ENCODE measurements at regions not wholly inside any gene's neighbourhood (a gene's known extent, or its start where the extent isn't known, plus 50 kb on each side); places are given as distances from the start of the nearest gene placed in this dataset.

- TF ChIP-seq, protein P1, sequence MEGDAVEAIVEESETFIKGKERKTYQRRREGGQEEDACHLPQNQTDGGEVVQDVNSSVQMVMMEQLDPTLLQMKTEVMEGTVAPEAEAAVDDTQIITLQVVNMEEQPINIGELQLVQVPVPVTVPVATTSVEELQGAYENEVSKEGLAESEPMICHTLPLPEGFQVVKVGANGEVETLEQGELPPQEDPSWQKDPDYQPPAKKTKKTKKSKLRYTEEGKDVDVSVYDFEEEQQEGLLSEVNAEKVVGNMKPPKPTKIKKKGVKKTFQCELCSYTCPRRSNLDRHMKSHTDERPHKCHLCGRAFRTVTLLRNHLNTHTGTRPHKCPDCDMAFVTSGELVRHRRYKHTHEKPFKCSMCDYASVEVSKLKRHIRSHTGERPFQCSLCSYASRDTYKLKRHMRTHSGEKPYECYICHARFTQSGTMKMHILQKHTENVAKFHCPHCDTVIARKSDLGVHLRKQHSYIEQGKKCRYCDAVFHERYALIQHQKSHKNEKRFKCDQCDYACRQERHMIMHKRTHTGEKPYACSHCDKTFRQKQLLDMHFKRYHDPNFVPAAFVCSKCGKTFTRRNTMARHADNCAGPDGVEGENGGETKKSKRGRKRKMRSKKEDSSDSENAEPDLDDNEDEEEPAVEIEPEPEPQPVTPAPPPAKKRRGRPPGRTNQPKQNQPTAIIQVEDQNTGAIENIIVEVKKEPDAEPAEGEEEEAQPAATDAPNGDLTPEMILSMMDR (IDR thresholded peaks at IDR 0.05; ENCODE audit: low read depth, low read length, missing input control) = no peak
- TF ChIP-seq YY1 (IDR thresholded peaks at IDR 0.05) (no peak), RAD21 (IDR thresholded peaks at IDR 0.05) (no peak), ATF3 (IDR thresholded peaks at IDR 0.05) (no peak), SP1 (IDR thresholded peaks at IDR 0.05) (no peak), MAX (IDR thresholded peaks at IDR 0.05) (no peak), EGR1 (IDR thresholded peaks at IDR 0.05; ENCODE audit: low read depth in 2 of 2) (no peak)
Measured at GRCh38 chr10:90112681-90113080, 411.3 kb downstream of the KIF20B start.
